ENCODE measurements at regions not wholly inside any gene's neighbourhood (a gene's known extent, or its start where the extent isn't known, plus 50 kb on each side); places are given as distances from the start of the nearest gene placed in this dataset.

DNA sequence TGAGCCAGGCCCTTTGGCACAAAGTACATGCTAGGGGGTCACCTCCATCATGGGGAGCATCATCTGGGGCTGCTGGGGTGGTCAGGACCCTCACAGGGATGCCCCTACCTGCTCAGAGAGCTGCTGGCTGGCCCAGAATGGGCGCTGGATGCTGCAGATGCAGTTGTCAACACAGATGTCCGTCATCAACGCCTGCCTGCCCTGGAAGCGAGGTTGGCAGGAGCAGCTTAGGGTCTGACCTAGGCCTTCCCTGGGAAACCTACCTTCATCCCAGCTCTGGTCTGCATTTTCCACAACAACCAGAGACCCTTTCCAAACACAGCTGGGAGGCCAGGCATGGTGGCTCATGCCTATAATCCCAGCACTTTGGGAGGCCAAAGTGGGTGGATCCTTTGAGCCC lies 88.0 kb downstream of the EDN3 start:
- no peak overlapping the region for H3K4me3 ChIP-seq
- intact Hi-C loops (cut with DNase I) = no loop called here
- 85 to 95% (median 87%) methylated on average over 3 to 4 of the region's 4 CpGs for WGBS, 4 donors
- H3K36me3 ChIP-seq (replicated peaks in 1 of 2) = no peaks in the 10 kb centered on the region
- no peaks in the 10 kb centered on the region for H3K4me1 ChIP-seq (replicated peaks in 1 of 2)
- H3K27ac ChIP-seq = no peak overlapping the region
- TF ChIP-seq POLR2A (IDR thresholded peaks at IDR 0.05) = no peak
- TF ChIP-seq, protein P1, sequence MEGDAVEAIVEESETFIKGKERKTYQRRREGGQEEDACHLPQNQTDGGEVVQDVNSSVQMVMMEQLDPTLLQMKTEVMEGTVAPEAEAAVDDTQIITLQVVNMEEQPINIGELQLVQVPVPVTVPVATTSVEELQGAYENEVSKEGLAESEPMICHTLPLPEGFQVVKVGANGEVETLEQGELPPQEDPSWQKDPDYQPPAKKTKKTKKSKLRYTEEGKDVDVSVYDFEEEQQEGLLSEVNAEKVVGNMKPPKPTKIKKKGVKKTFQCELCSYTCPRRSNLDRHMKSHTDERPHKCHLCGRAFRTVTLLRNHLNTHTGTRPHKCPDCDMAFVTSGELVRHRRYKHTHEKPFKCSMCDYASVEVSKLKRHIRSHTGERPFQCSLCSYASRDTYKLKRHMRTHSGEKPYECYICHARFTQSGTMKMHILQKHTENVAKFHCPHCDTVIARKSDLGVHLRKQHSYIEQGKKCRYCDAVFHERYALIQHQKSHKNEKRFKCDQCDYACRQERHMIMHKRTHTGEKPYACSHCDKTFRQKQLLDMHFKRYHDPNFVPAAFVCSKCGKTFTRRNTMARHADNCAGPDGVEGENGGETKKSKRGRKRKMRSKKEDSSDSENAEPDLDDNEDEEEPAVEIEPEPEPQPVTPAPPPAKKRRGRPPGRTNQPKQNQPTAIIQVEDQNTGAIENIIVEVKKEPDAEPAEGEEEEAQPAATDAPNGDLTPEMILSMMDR (IDR thresholded peaks at IDR 0.05) = no peak
- DNase-seq = no peak
- no peaks in the 10 kb centered on the region for H3K9me3 ChIP-seq (replicated peaks in 1 of 3)
- H3K27me3 ChIP-seq = no peaks in the 10 kb centered on the region

DNA sequence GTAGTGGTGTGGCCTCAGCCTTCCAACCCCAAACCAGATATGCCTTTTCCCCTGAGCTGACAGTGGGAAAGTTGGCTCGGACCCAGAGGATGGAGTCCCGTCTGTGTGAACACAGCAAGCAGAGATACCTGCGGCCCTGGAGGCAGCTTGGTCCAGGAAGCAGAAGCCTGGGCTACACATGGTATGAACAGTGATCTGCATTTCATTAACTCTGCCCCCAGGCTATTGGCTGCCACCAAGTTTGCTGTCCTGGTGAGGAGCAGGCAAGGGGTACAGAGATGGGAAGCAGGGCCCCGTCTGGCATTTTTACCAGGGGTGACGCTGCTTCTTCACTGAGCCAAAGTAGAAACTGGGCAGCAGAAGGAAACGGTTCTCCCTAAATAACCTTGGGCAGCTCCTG lies 90.0 kb downstream of the EDN3 start:
- Histone ChIP-seq H3K36me3 (replicated peaks in 1 of 2) (no peaks in the 10 kb centered on the region), H3K4me1 (replicated peaks in 1 of 2) (no peaks in the 10 kb centered on the region), H3K27ac (no peak overlapping the region), H3K9me3 (replicated peaks in 1 of 3) (no peaks in the 10 kb centered on the region), H3K4me3 (no peak overlapping the region), H3K27me3 (no peaks in the 10 kb centered on the region)
- peak in 1 of 7 donors; percentile 66 for DNase-seq
- TF ChIP-seq, protein P1 (IDR thresholded peaks at IDR 0.05) = no peak
- TF ChIP-seq POLR2A (IDR thresholded peaks at IDR 0.05) = no peak
- WGBS, 4 donors = 63 to 80% (median 67%) methylated on average over 2 to 6 of the region's 6 CpGs
- intact Hi-C loops (cut with DNase I) = no loop called here

DNA sequence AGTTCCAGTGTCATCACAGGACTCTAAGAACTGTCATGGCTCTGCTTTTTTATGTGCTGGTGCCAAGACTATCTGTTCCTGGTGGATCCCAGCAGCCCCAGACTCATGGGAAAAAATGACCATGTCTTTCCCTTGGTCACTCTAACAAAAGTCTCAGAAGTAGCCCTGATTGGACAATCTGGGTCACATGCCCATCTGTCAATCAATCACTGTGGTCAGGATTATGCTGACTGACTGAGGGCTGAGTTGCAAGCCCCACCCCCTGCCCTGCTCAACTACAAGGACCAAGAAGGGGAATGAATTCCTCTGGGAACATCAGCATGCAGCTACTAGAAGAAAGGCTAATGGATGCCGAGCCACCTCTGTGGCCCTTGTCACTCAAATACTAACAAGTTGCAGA lies 91.6 kb downstream of the EDN3 start:
- TF ChIP-seq, protein P1 (IDR thresholded peaks at IDR 0.05) = no peak
- no peak for TF ChIP-seq POLR2A (IDR thresholded peaks at IDR 0.05)
- intact Hi-C loops (cut with DNase I) = no loop called here
- no peaks in the 10 kb centered on the region for H3K9me3 ChIP-seq (replicated peaks in 1 of 3)
- no peak overlapping the region for H3K4me3 ChIP-seq
- no peaks in the 10 kb centered on the region for H3K27me3 ChIP-seq
- WGBS, 4 donors = 81 to 90% (median 82%) methylated on average over 1 of the region's 1 CpG; no CpG with 5 or more reads in 1 of the 4 donors
- no peak overlapping the region for H3K27ac ChIP-seq
- DNase-seq = no peak
- no peaks in the 10 kb centered on the region for H3K4me1 ChIP-seq (replicated peaks in 1 of 2)
- H3K36me3 ChIP-seq (replicated peaks in 1 of 2) = no peaks in the 10 kb centered on the region

DNA sequence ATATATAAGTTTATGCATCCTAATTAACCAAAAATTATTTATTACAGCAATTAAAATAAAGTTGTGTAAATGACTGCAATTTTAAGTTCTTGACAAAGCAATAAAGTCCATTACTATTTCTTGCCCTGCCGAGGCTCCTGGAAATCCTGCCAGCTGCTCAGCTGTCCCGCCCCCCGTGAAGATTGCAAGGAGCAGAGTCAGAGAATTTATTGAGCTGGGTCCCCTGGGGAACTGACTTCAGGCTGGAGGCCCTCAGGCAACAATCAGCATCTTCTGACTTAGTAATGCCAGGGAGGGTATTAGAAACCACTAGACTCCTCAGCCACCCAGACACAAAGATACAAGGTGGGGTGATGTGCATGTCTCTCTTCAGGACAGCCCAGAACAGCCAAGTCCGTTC lies 92.3 kb downstream of the EDN3 start:
- H3K27ac ChIP-seq = no peak overlapping the region
- no peak for TF ChIP-seq POLR2A (IDR thresholded peaks at IDR 0.05)
- TF ChIP-seq, protein P1 (IDR thresholded peaks at IDR 0.05) = no peak
- no peaks in the 10 kb centered on the region for H3K4me1 ChIP-seq (replicated peaks in 1 of 2)
- H3K27me3 ChIP-seq = no peaks in the 10 kb centered on the region
- H3K36me3 ChIP-seq (replicated peaks in 1 of 2) = no peaks in the 10 kb centered on the region
- intact Hi-C loops (cut with DNase I) = no loop called here
- WGBS, 4 donors = 40 to 53% (median 47%) methylated on average over 4 of the region's 4 CpGs
- H3K9me3 ChIP-seq (replicated peaks in 1 of 3) = no peaks in the 10 kb centered on the region
- no peak for DNase-seq
- H3K4me3 ChIP-seq = no peak overlapping the region
